ENCODE measurements at regions not wholly inside any gene's neighbourhood (a gene's known extent, or its start where the extent isn't known, plus 50 kb on each side); places are given as distances from the start of the nearest gene placed in this dataset.

DNA sequence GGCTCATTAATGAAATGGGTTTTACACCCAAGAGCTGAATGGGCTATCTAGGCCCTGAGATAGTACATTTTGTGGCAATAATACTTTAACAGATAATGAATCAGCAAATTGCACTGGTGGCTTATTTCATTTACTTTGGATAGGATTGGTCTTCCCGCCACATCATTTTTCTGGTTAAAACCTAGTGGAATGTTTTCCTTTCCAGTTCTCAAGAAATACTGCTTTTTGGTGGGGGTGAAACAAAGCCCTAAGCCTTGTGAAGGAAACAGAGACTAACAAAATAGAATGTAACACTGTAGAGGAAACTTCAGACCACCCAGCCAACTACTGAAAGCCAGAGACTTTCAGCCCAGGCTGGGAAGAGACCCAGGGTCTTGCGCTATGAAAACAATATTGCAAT is 172.2 kb downstream of the HHIPL2 start:
- H3K27me3 ChIP-seq (ENCODE audit: control insufficient read depth, insufficient read depth, low read length, poor library complexity, severe bottlenecking): no peaks in the 10 kb centered on the region
- no peak overlapping the region for H3K4me3 ChIP-seq (ENCODE audit: low read length)
- H3K9me3 ChIP-seq (ENCODE audit: control insufficient read depth, low read length): peaks cover 5% of the 10 kb centered on the region
- no peaks in the 10 kb centered on the region for H3K36me3 ChIP-seq (ENCODE audit: control insufficient read depth, insufficient read depth, low read length)
- TF ChIP-seq, protein P1, sequence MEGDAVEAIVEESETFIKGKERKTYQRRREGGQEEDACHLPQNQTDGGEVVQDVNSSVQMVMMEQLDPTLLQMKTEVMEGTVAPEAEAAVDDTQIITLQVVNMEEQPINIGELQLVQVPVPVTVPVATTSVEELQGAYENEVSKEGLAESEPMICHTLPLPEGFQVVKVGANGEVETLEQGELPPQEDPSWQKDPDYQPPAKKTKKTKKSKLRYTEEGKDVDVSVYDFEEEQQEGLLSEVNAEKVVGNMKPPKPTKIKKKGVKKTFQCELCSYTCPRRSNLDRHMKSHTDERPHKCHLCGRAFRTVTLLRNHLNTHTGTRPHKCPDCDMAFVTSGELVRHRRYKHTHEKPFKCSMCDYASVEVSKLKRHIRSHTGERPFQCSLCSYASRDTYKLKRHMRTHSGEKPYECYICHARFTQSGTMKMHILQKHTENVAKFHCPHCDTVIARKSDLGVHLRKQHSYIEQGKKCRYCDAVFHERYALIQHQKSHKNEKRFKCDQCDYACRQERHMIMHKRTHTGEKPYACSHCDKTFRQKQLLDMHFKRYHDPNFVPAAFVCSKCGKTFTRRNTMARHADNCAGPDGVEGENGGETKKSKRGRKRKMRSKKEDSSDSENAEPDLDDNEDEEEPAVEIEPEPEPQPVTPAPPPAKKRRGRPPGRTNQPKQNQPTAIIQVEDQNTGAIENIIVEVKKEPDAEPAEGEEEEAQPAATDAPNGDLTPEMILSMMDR (conservative IDR thresholded peaks at IDR 0.05): no peak
- Mint-ChIP-seq H3K4me3 (no peak overlapping the region), H3K9me3 (peaks cover 6% of the 10 kb centered on the region), H3K36me3 (ENCODE audit: low read depth) (no peaks in the 10 kb centered on the region), H3K4me1 (peaks cover 6% of the 10 kb centered on the region), H3K27me3 (ENCODE audit: insufficient read depth) (peaks cover 2% of the 10 kb centered on the region), H3K27ac (no peak overlapping the region)
- H3K27ac ChIP-seq (ENCODE audit: low read depth, low read length): no peak overlapping the region
- 91 to 100% methylated on average over 1 to 2 of the region's 2 CpGs for WGBS, 2 experiments (ENCODE audit: insufficient coverage in 1 of 2, insufficient read length in 1 of 2)
- no peak overlapping the region for H3K9ac ChIP-seq (ENCODE audit: extremely low read depth, low read length, poor library complexity, severe bottlenecking)
- no peaks in the 10 kb centered on the region for H3K4me1 ChIP-seq (ENCODE audit: control insufficient read depth, insufficient read depth, low read length)
- DNase-seq: no peak

DNA sequence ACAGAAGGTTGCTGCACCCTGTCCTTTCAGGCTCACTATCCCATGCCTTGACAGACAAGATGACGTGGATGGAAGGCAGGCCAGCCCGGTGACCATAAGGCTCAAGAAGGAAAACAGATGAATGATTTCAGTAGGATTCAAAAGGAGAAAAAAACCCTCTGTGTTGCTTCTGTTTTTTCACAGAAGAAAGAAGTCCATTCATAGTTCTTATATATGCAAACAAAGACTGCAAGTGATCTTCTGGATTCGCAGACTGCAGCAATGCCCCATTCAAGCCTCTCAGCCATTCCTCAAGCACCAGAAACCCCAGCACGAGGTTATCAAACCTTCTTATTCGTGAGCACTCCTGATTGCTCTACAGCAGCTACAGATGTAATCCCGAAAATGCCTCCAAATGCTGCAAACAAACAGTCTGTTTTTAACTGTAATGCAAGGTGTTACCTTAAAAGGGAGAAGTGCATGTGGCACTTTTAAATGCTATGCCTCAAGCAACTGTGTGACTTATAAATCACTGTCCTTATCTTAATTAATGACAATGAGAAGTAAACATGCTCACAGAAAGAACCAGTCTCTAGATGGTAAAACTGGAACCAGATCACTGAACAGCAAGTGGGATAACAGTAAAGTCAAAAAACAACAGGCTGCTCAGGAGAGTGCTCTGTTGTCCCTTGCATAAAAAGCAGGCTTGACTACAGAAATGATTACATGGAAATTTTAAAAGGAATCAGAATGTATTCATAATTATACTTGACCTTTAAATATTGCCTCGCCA is 173.9 kb downstream of the HHIPL2 start:
- Mint-ChIP-seq H3K9me3 (no peaks in the 10 kb centered on the region), H3K27ac (no peak overlapping the region), H3K4me1 (peaks cover 6% of the 10 kb centered on the region)

DNA sequence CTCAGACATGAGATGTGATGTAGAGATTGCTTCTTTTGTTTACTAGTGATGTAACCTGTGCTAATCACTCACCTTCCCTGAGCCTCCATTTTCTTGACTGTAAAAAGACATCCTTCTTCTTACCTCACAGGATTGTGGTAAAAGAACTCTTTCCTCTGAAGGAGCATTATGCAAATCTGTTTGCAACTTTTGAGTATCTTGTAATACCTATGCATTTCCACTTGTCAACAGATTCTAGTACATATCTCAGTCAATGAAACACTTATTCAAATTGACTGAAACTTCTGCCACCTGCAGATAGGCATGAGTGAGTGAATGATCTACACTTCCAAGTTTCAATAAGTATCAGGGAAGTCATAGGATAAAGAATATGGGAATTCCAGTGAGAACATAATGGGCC is 174.7 kb downstream of the HHIPL2 start:
- TF ChIP-seq, protein P1 (conservative IDR thresholded peaks at IDR 0.05): no peak
- no peak overlapping the region for H3K27ac Mint-ChIP-seq
- H3K27me3 ChIP-seq (ENCODE audit: control insufficient read depth, insufficient read depth, low read length, poor library complexity, severe bottlenecking): no peaks in the 10 kb centered on the region
- no peaks in the 10 kb centered on the region for H3K9me3 Mint-ChIP-seq
- H3K27me3 Mint-ChIP-seq (ENCODE audit: insufficient read depth): peaks cover 2% of the 10 kb centered on the region
- H3K4me1 Mint-ChIP-seq: peaks cover 6% of the 10 kb centered on the region
- no peak overlapping the region for H3K27ac ChIP-seq (ENCODE audit: low read depth, low read length)
- H3K9me3 ChIP-seq (ENCODE audit: control insufficient read depth, low read length): no peaks in the 10 kb centered on the region
- no peaks in the 10 kb centered on the region for H3K36me3 Mint-ChIP-seq (ENCODE audit: low read depth)
- H3K4me3 ChIP-seq (ENCODE audit: low read length): no peak overlapping the region
- H3K4me3 Mint-ChIP-seq: no peak overlapping the region
- no peaks in the 10 kb centered on the region for H3K4me1 ChIP-seq (ENCODE audit: control insufficient read depth, insufficient read depth, low read length)
- no peak for DNase-seq
- H3K36me3 ChIP-seq (ENCODE audit: control insufficient read depth, insufficient read depth, low read length): no peaks in the 10 kb centered on the region
- H3K9ac ChIP-seq (ENCODE audit: extremely low read depth, low read length, poor library complexity, severe bottlenecking): no peak overlapping the region

More for the DNA sequence above, 173.9 kb downstream of the HHIPL2 start:
- H3K27me3 Mint-ChIP-seq (ENCODE audit: insufficient read depth): peaks cover 2% of the 10 kb centered on the region
- Histone ChIP-seq H3K4me3 (ENCODE audit: low read length) (no peak overlapping the region), H3K36me3 (ENCODE audit: control insufficient read depth, insufficient read depth, low read length) (no peaks in the 10 kb centered on the region), H3K9ac (ENCODE audit: extremely low read depth, low read length, poor library complexity, severe bottlenecking) (no peak overlapping the region), H3K27me3 (ENCODE audit: control insufficient read depth, insufficient read depth, low read length, poor library complexity, severe bottlenecking) (no peaks in the 10 kb centered on the region), H3K27ac (ENCODE audit: low read depth, low read length) (no peak overlapping the region), H3K9me3 (ENCODE audit: control insufficient read depth, low read length) (no peaks in the 10 kb centered on the region), H3K4me1 (ENCODE audit: control insufficient read depth, insufficient read depth, low read length) (no peaks in the 10 kb centered on the region)
- TF ChIP-seq, protein P1 (conservative IDR thresholded peaks at IDR 0.05): no peak
- 81 to 86% methylated on average over 4 to 7 of the region's 7 CpGs for WGBS, 2 experiments (ENCODE audit: insufficient coverage in 1 of 2, insufficient read length in 1 of 2)
- H3K4me3 Mint-ChIP-seq: no peak overlapping the region
- H3K36me3 Mint-ChIP-seq (ENCODE audit: low read depth): no peaks in the 10 kb centered on the region
- DNase-seq: no peak
